AG04449 (cell line): ENCODE measurements at regions not wholly inside any gene's neighbourhood (a gene's known extent, or its start where the extent isn't known, plus 50 kb on each side); places are given as distances from the start of the nearest gene placed in this dataset.

Experiments
- CTCF ChIA-PET: fragments of 350-600 bp; formaldehyde crosslinking; extraction: SDS; loops from one replicate; lab custom pipeline; 2021; ENCODE audit warnings: antibody characterized with exemption; lab: Yijun Ruan, JAX
- POLR2A ChIA-PET: fragments of 400-600, 350-600 bp; formaldehyde crosslinking; extraction: SDS; loops from one replicate; lab custom pipeline; 2020; ENCODE audit warnings: antibody characterized with exemption, inconsistent platforms; lab: Yijun Ruan, JAX
- DNase-seq: peaks from one replicate; pipeline ENCODE4 v3.0.0-alpha.2; 2010; ENCODE audit warnings: low read depth, low spot score
- H3K4me3 ChIP-seq: 2 replicates; pipeline ENCODE4 v1.5.1; 2011; ENCODE audit warnings: low read depth, mild to moderate bottlenecking, control low read depth, low read length
- CTCF ChIP-seq: IDR thresholded peaks from one replicate; pipeline ENCODE4 v1.5.1; 2011; ENCODE audit warnings: mild to moderate bottlenecking, moderate library complexity, low read length, control low read depth, inconsistent platforms; ENCODE audit not compliant: insufficient read depth; ENCODE audit errors: missing control alignments

DNA sequence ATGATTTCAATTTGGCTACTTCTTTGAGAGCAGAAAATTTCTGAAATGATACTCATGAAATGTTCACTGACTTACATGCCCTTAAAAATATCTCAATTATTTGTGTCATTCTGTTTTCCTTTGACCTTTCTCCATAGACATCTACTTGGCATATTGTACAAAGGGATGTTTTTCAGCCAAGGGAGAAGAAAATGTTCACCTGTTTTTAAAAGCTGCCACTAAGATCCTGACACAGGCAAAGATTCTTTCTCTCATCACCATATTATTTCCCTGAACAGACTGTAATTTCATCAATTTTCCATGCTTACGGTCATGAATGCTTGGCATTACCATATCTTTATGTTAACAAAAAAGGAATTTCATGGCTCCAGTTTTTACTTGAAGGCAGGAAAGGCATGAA lies 67.4 kb upstream of the DBX1 start:
- H3K4me3 ChIP-seq, result no peak overlapping the region
- POLR2A ChIA-PET, result no interaction called here
- TF ChIP-seq CTCF, result no peak
- no peak for DNase-seq
- CTCF ChIA-PET, result no interaction called here

GRCh38 chr11:20226933-20227332 lies 66.7 kb upstream of the DBX1 start:
- no peak for DNase-seq
- CTCF ChIA-PET, result no interaction called here
- POLR2A ChIA-PET, result no interaction called here
- no peak for TF ChIP-seq CTCF
- H3K4me3 ChIP-seq, result no peak overlapping the region

DNA sequence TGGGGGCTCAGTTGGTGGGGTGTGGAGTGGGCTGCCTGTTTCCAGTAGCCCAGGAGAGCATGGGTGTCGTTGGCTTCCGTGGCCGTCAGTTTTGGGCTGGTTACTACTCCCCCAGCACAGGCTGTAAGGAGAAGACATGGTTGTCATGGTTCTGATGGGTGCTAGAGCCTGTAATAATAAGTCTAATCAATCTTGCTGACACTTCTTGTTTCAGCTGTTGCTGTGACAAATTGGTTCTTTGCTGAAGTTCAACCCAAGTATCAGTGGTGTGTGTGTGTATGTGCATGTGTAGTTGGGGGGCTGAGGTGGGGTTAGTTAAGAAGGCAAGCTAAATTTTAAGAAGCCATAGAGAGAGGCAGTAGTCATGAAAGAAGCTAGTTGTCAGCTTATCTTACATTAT lies 61.3 kb upstream of the DBX1 start:
- H3K4me3 ChIP-seq, result no peak overlapping the region
- POLR2A ChIA-PET, result no interaction called here
- DNase-seq, result no peak
- no peak for TF ChIP-seq CTCF
- CTCF ChIA-PET, result no interaction called here

- CTCF ChIA-PET, result no interaction called here
- POLR2A ChIA-PET, result no interaction called here
- TF ChIP-seq CTCF, result no peak
- no peak overlapping the region for H3K4me3 ChIP-seq
- no peak for DNase-seq
Measured at GRCh38 chr11:20213790-20214189, 53.5 kb upstream of the DBX1 start.

DNA sequence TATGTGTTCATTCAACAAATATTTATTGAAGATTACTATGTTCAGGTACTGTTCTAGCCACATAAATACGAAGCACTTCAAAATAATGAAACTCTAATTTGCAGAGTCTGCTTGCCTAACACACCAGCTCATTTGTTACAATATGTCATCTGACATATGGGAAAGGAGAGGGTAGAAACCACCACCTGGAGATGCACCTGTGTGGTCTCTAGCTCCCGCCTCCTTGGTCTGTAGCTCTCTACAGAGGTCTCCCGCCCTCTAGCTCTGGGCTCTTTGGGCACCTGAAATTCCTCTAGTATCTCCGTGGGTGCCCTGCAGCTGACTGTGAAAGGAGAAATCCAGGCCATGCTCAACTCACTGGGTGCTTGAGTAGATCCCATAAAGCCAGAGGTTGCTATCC lies 51.4 kb upstream of the DBX1 start:
- DNase-seq, result no peak
- H3K4me3 ChIP-seq, result no peak overlapping the region
- ChIA-PET POLR2A (no interaction called here), CTCF (no interaction called here)
- no peak for TF ChIP-seq CTCF
